ENCODE measurements at regions not wholly inside any gene's neighbourhood (a gene's known extent, or its start where the extent isn't known, plus 50 kb on each side); places are given as distances from the start of the nearest gene placed in this dataset.
"Not testable (repeated sequence)": the region's sequence is repeated elsewhere in the genome, so short reads cannot be mapped to it uniquely, and the experiment has no call there.

- DNase-seq (ENCODE audit: low spot score) = no peak
These were observed 151.4 kb upstream of the RGS6 start for GRCh38 chr14:71780822-71781221.

- DNase-seq (ENCODE audit: low spot score) = no peak
These were observed 149.1 kb upstream of the RGS6 start for GRCh38 chr14:71783088-71783487.

- no peak for DNase-seq (ENCODE audit: low spot score)
These were observed 148.4 kb upstream of the RGS6 start for GRCh38 chr14:71783786-71784185.

GRCh38 chr14:71789005-71789404 lies 143.2 kb upstream of the RGS6 start:
- no peak for DNase-seq (ENCODE audit: low spot score)

- DNase-seq (ENCODE audit: low spot score) = no peak
These were observed 132.4 kb upstream of the RGS6 start for GRCh38 chr14:71799841-71800240.

GRCh38 chr14:71800878-71801277 lies 131.4 kb upstream of the RGS6 start:
- DNase-seq (ENCODE audit: low spot score) = no peak

GRCh38 chr14:71803539-71804260 lies 128.5 kb upstream of the RGS6 start:
- no peak for DNase-seq (ENCODE audit: low spot score)

- DNase-seq (ENCODE audit: low spot score) = no peak
These were observed 127.2 kb upstream of the RGS6 start for GRCh38 chr14:71804992-71805391.

- DNase-seq (ENCODE audit: low spot score) = not testable (repeated sequence)
These were observed 125.2 kb upstream of the RGS6 start for GRCh38 chr14:71807049-71807448.

GRCh38 chr14:71810800-71811199 lies 121.4 kb upstream of the RGS6 start:
- not testable (repeated sequence) for DNase-seq (ENCODE audit: low spot score)

- DNase-seq (ENCODE audit: low spot score) = no peak
These were observed 119.5 kb upstream of the RGS6 start for GRCh38 chr14:71812693-71813092.

- no peak for DNase-seq (ENCODE audit: low spot score)
These were observed 117.1 kb upstream of the RGS6 start for GRCh38 chr14:71815110-71815509.

GRCh38 chr14:71824816-71825215 lies 107.4 kb upstream of the RGS6 start:
- DNase-seq (ENCODE audit: low spot score) = no peak

- no peak for DNase-seq (ENCODE audit: low spot score)
These were observed 98.8 kb upstream of the RGS6 start for GRCh38 chr14:71833476-71833875.

GRCh38 chr14:71834284-71835204 lies 97.7 kb upstream of the RGS6 start:
- no peak for DNase-seq (ENCODE audit: low spot score)

- no peak for DNase-seq (ENCODE audit: low spot score)
These were observed 80.0 kb upstream of the RGS6 start for GRCh38 chr14:71852181-71852580.

GRCh38 chr14:71855399-71856036 lies 76.7 kb upstream of the RGS6 start:
- DNase-seq (ENCODE audit: low spot score) = peak; percentile 87

- no peak for DNase-seq (ENCODE audit: low spot score)
These were observed 75.9 kb upstream of the RGS6 start for GRCh38 chr14:71856199-71856919.

GRCh38 chr14:71863049-71863448 lies 69.2 kb upstream of the RGS6 start:
- no peak for DNase-seq (ENCODE audit: low spot score)

GRCh38 chr14:71863766-71864165 lies 68.5 kb upstream of the RGS6 start:
- no peak for DNase-seq (ENCODE audit: low spot score)

All from GM03348 (cell line).